ENCODE measurements at regions not wholly inside any gene's neighbourhood (a gene's known extent, or its start where the extent isn't known, plus 50 kb on each side); places are given as distances from the start of the nearest gene placed in this dataset.
"Not testable (repeated sequence)": the region's sequence is repeated elsewhere in the genome, so short reads cannot be mapped to it uniquely, and the experiment has no call there.

GRCh38 chr20:48042628-48043027, 257.3 kb upstream of the SULF2 start:
- Histone ChIP-seq H3K36me3 (ENCODE audit: control insufficient read depth, insufficient read depth, low read length) (no peaks in the 10 kb centered on the region), H3K9me3 (ENCODE audit: control insufficient read depth, low read length) (no peaks in the 10 kb centered on the region), H3K4me1 (ENCODE audit: control insufficient read depth, insufficient read depth, low read length) (peaks cover 4% of the 10 kb centered on the region), H3K4me3 (ENCODE audit: insufficient read depth, low read depth, low read length) (no peak overlapping the region), H3K27ac (ENCODE audit: insufficient read depth, low read depth, low read length, poor library complexity, severe bottlenecking) (no peak overlapping the region), H3K27me3 (ENCODE audit: control insufficient read depth, insufficient read depth, low read length, poor library complexity, severe bottlenecking) (no peaks in the 10 kb centered on the region)
- WGBS, 2 experiments, result 85 to 89% methylated on average over 7 of the region's 7 CpGs

- Histone ChIP-seq H3K36me3 (ENCODE audit: control insufficient read depth, insufficient read depth, low read length) (no peaks in the 10 kb centered on the region), H3K27ac (ENCODE audit: insufficient read depth, low read depth, low read length, poor library complexity, severe bottlenecking) (no peak overlapping the region), H3K9me3 (ENCODE audit: control insufficient read depth, low read length) (no peaks in the 10 kb centered on the region), H3K4me1 (ENCODE audit: control insufficient read depth, insufficient read depth, low read length) (peaks cover 8% of the 10 kb centered on the region), H3K4me3 (ENCODE audit: insufficient read depth, low read depth, low read length) (no peak overlapping the region), H3K27me3 (ENCODE audit: control insufficient read depth, insufficient read depth, low read length, poor library complexity, severe bottlenecking) (no peaks in the 10 kb centered on the region)
- 89 to 90% methylated on average over 17 of the region's 17 CpGs for WGBS, 2 experiments
Measured at GRCh38 chr20:48041078-48041780, 255.9 kb upstream of the SULF2 start.

DNA sequence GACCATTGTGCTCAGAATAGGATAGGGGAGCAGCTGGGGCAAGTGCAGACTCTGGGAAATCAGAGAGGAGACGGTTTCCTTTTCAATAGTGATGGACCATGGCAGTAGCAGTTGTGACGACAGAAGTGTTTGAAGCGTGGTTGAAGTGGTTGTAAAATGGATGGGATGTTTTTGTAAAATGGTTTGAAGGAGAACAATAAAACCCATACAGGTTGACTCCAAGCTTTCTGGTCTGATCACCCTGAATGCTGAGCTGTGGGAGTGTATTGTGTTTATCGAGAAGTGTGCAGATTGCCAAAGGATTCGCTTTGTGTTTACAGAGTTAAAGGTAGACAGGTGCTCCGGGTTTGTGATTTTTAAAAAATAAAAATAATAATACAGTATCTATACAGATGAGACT, 255.2 kb upstream of the SULF2 start:
- WGBS, 2 experiments, result 91 to 95% methylated on average over 4 to 5 of the region's 6 CpGs
- Histone ChIP-seq H3K27me3 (ENCODE audit: control insufficient read depth, insufficient read depth, low read length, poor library complexity, severe bottlenecking) (no peaks in the 10 kb centered on the region), H3K4me1 (ENCODE audit: control insufficient read depth, insufficient read depth, low read length) (peaks cover 8% of the 10 kb centered on the region), H3K4me3 (ENCODE audit: insufficient read depth, low read depth, low read length) (no peak overlapping the region), H3K36me3 (ENCODE audit: control insufficient read depth, insufficient read depth, low read length) (no peaks in the 10 kb centered on the region), H3K27ac (ENCODE audit: insufficient read depth, low read depth, low read length, poor library complexity, severe bottlenecking) (peak overlapping the region; percentile 44), H3K9me3 (ENCODE audit: control insufficient read depth, low read length) (no peaks in the 10 kb centered on the region)

DNA sequence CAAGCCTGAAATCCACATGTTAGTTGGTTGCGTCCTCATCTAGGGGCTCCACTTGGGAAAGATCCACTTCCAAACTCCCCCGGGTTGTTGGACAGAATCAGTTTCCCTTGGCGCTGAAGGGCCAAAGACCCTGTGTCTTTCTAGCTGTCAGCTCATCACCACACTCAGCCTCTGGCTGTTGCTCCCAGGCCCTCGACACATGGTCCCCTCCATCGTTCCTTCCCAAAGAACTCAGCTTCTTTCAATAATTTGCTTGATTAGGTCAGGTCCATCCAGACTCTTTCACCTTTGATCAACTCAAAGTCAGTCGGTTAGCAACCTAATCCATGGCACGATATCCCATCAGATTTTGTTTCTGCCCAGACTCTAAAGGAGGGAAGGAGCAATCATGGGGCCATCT, 254.8 kb upstream of the SULF2 start:
- Histone ChIP-seq H3K4me1 (ENCODE audit: control insufficient read depth, insufficient read depth, low read length) (peaks cover 8% of the 10 kb centered on the region), H3K27me3 (ENCODE audit: control insufficient read depth, insufficient read depth, low read length, poor library complexity, severe bottlenecking) (no peaks in the 10 kb centered on the region), H3K36me3 (ENCODE audit: control insufficient read depth, insufficient read depth, low read length) (no peaks in the 10 kb centered on the region), H3K4me3 (ENCODE audit: insufficient read depth, low read depth, low read length) (no peak overlapping the region), H3K27ac (ENCODE audit: insufficient read depth, low read depth, low read length, poor library complexity, severe bottlenecking) (peak overlapping the region; percentile 44), H3K9me3 (ENCODE audit: control insufficient read depth, low read length) (no peaks in the 10 kb centered on the region)
- 80 to 82% methylated on average over 7 of the region's 7 CpGs for WGBS, 2 experiments

DNA sequence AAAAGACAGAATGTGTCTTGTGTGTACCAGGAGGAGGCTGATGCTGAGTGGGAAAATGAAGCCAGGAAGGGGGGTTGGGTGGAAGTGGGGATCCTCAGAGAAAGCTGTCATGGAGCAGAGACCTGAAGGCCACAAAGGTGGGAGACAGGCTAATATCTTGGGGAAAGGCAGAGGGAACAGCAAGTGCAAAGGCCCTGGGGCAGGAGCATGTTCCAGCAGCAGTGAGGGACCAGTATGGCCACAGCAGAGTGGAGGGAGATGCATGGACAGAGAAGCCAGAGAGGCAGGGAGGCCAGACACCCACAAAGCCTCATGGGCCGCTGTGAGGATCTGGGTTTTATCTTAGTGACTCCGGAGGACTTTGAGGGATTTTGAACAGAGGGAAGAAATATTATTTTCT, 254.2 kb upstream of the SULF2 start:
- Histone ChIP-seq H3K4me1 (ENCODE audit: control insufficient read depth, insufficient read depth, low read length) (peaks cover 8% of the 10 kb centered on the region), H3K27ac (ENCODE audit: insufficient read depth, low read depth, low read length, poor library complexity, severe bottlenecking) (no peak overlapping the region), H3K4me3 (ENCODE audit: insufficient read depth, low read depth, low read length) (no peak overlapping the region), H3K36me3 (ENCODE audit: control insufficient read depth, insufficient read depth, low read length) (no peaks in the 10 kb centered on the region), H3K9me3 (ENCODE audit: control insufficient read depth, low read length) (no peaks in the 10 kb centered on the region), H3K27me3 (ENCODE audit: control insufficient read depth, insufficient read depth, low read length, poor library complexity, severe bottlenecking) (no peaks in the 10 kb centered on the region)
- WGBS, 2 experiments, result 100% methylated on average over 2 of the region's 2 CpGs

DNA sequence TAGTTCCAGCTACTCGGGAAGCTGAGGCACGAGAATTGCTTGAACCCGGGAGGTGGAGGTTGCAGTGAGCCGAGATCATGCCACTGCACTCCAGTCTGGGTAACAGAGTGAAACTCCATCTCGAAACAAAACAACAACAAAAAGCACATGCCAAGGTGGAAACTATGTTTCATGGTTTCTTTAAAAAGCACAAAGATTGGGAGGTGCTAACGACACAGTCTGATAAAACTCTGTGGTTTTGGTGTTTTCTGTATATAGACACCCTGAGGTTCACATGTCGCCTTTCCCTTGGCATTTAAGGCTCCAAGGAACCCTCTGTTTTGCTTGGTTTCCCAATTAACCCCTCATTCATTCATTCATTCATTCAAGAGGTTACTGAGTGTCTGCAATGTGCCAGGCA, 253.4 kb upstream of the SULF2 start:
- H3K27me3 ChIP-seq (ENCODE audit: control insufficient read depth, insufficient read depth, low read length, poor library complexity, severe bottlenecking), result no peaks in the 10 kb centered on the region
- H3K9me3 ChIP-seq (ENCODE audit: control insufficient read depth, low read length), result no peaks in the 10 kb centered on the region
- no peak overlapping the region for H3K4me3 ChIP-seq (ENCODE audit: insufficient read depth, low read depth, low read length)
- H3K4me1 ChIP-seq (ENCODE audit: control insufficient read depth, insufficient read depth, low read length), result peaks cover 8% of the 10 kb centered on the region
- no peaks in the 10 kb centered on the region for H3K36me3 ChIP-seq (ENCODE audit: control insufficient read depth, insufficient read depth, low read length)
- 86 to 88% methylated on average over 7 of the region's 7 CpGs for WGBS, 2 experiments
- no peak overlapping the region for H3K27ac ChIP-seq (ENCODE audit: insufficient read depth, low read depth, low read length, poor library complexity, severe bottlenecking)

DNA sequence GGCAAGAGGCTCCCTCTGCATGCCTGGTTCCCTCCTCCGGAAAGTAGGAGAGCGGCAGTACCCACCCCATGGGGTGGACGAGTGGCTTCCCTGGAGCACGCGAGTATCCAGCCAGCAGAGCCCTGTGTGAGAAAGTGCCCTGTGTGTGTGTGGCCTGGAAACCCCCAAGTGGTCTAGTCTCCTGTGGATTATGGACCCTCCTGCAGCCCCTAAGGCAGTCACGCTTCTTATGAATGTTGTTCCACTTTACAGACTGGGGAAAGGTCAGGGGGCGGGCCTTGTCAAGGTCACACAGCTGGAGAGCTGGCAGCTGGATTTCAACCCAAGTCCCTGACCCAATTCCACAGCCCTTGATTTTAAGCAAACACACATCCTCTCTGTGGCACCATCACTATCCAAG, 252.5 kb upstream of the SULF2 start:
- H3K27me3 ChIP-seq (ENCODE audit: control insufficient read depth, insufficient read depth, low read length, poor library complexity, severe bottlenecking); H3K4me3 ChIP-seq (ENCODE audit: insufficient read depth, low read depth, low read length); H3K36me3 ChIP-seq (ENCODE audit: control insufficient read depth, insufficient read depth, low read length); H3K4me1 ChIP-seq (ENCODE audit: control insufficient read depth, insufficient read depth, low read length); H3K9me3 ChIP-seq (ENCODE audit: control insufficient read depth, low read length); H3K27ac ChIP-seq (ENCODE audit: insufficient read depth, low read depth, low read length, poor library complexity, severe bottlenecking): not testable (repeated sequence)
- 81% methylated on average over 7 of the region's 7 CpGs for WGBS, 2 experiments

DNA sequence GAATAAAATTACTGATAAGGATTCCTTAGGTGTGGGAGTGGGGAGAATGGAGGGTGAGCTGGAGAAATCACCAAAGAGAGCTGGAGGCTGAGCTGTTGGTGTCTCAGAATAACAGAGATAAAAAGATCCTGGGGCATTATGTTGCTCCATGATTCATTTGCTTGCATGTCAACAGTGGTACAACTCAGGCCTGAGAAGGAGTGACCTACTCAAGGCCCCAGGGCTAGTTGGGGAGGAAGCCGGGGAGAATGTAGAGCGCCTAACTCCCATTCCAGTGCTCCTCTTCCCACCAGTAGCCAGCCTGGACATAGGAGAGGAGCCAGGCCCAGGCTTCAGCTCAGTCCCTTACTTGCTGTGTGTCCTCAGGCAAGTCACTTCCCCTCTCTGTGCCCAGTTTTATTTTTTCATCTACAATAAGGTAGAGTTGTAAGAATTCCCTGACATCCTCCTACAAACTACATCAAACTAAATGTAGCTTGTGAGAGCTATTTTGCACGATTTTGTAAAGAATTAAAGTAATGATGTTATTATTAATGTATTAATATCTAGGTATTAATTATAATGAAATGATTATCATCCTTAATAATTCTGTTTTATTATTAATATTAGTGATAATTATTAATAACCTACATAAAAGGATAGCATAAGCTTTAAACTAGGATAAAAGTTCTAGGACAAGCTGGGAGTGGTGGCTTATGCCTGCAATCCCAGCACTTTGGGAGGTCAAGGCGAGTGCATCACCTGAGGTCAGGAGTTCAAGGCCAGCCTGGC, 250.9 kb upstream of the SULF2 start:
- H3K9me3 ChIP-seq (ENCODE audit: control insufficient read depth, low read length), result no peaks in the 10 kb centered on the region
- 93 to 95% methylated on average over 3 of the region's 4 CpGs for WGBS, 2 experiments
- no peaks in the 10 kb centered on the region for H3K27me3 ChIP-seq (ENCODE audit: control insufficient read depth, insufficient read depth, low read length, poor library complexity, severe bottlenecking)
- H3K36me3 ChIP-seq (ENCODE audit: control insufficient read depth, insufficient read depth, low read length), result no peaks in the 10 kb centered on the region
- no peak overlapping the region for H3K27ac ChIP-seq (ENCODE audit: insufficient read depth, low read depth, low read length, poor library complexity, severe bottlenecking)
- peaks cover 8% of the 10 kb centered on the region for H3K4me1 ChIP-seq (ENCODE audit: control insufficient read depth, insufficient read depth, low read length)
- H3K4me3 ChIP-seq (ENCODE audit: insufficient read depth, low read depth, low read length), result no peak overlapping the region

DNA sequence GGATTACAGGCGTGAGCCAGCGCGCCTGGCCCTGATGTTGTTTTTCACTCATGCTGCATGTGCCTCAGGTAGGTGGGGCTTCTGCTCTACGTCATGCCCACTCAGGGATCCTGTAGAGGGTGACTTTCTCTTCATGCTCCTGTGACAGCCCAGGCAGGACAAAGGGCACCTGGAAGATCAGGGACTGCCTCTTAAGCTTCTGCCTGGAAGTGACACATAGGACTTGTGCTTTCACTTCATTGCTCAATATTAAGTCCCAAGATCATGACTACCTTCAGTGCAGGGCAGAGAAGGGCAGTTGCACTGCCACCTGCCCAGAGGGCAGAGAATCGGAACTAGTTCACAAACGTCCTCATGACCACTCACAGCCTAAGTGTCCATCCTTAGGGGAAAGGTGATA, 249.5 kb upstream of the SULF2 start:
- Histone ChIP-seq H3K4me3 (ENCODE audit: insufficient read depth, low read depth, low read length) (no peak overlapping the region), H3K4me1 (ENCODE audit: control insufficient read depth, insufficient read depth, low read length) (peaks cover 15% of the 10 kb centered on the region), H3K9me3 (ENCODE audit: control insufficient read depth, low read length) (no peaks in the 10 kb centered on the region), H3K27ac (ENCODE audit: insufficient read depth, low read depth, low read length, poor library complexity, severe bottlenecking) (no peak overlapping the region), H3K36me3 (ENCODE audit: control insufficient read depth, insufficient read depth, low read length) (no peaks in the 10 kb centered on the region), H3K27me3 (ENCODE audit: control insufficient read depth, insufficient read depth, low read length, poor library complexity, severe bottlenecking) (no peaks in the 10 kb centered on the region)
- 91 to 94% methylated on average over 6 of the region's 6 CpGs for WGBS, 2 experiments

DNA sequence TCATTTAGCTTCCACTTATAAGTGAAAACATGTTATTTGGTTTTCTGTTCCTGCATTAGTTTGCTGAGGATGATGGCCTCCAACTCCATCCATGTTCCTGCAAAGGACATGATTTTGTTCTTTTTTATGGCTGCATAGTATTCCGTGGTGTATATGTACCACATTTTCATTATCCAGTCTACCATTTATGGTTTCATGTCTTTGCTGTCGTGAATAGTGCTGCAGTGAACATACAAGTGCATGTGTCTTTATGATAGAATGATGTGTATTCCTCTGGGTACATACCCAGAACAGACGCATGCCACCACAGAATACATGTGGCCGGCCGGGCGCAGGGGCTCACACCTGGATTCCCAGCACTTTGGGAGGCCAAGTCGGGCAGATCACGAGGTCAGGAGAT, 247.7 kb upstream of the SULF2 start:
- not testable (repeated sequence) for H3K9me3 ChIP-seq (ENCODE audit: control insufficient read depth, low read length); H3K27ac ChIP-seq (ENCODE audit: insufficient read depth, low read depth, low read length, poor library complexity, severe bottlenecking); H3K4me3 ChIP-seq (ENCODE audit: insufficient read depth, low read depth, low read length); H3K27me3 ChIP-seq (ENCODE audit: control insufficient read depth, insufficient read depth, low read length, poor library complexity, severe bottlenecking); H3K36me3 ChIP-seq (ENCODE audit: control insufficient read depth, insufficient read depth, low read length)
- WGBS, 2 experiments, result 93 to 96% methylated on average over 7 to 8 of the region's 8 CpGs
- H3K4me1 ChIP-seq (ENCODE audit: control insufficient read depth, insufficient read depth, low read length), result peaks cover 15% of the 10 kb centered on the region
